ENCODE measurements at regions not wholly inside any gene's neighbourhood (a gene's known extent, or its start where the extent isn't known, plus 50 kb on each side); places are given as distances from the start of the nearest gene placed in this dataset.

DNA sequence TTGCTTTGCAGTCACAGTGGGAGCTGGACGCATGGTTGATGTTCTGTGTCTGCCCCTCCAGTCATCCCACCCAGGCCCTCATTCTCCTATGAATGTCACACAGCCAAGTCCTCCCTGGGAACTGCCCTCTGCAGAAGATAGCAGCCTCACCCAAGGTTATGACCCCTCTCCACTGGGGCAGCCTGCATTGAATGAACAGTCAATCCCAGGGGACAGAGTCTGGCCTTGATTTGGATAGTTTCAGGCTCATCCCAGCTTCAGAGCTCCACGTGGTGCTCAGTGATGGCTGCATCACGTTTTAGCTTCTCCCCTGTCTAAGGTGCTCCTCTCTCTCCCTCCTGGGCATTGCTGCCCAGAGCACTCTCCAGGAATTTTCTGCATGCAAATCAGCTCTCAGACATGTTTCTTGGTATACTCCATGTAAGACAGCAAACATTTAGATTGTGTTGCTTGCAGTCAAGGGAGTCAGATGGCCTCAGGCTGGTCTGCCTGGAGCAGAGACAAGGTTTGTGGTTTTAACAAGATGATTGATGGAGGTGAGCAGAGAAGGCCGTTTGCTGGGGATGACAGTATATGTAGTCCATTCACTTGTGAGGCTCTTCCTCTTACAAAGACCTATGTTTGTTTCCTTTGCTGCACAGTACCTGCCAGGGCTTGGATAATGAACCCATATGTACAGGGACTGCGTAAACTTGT lies 56.1 kb upstream of the MSX1 start:
- TF ChIP-seq, protein P1, sequence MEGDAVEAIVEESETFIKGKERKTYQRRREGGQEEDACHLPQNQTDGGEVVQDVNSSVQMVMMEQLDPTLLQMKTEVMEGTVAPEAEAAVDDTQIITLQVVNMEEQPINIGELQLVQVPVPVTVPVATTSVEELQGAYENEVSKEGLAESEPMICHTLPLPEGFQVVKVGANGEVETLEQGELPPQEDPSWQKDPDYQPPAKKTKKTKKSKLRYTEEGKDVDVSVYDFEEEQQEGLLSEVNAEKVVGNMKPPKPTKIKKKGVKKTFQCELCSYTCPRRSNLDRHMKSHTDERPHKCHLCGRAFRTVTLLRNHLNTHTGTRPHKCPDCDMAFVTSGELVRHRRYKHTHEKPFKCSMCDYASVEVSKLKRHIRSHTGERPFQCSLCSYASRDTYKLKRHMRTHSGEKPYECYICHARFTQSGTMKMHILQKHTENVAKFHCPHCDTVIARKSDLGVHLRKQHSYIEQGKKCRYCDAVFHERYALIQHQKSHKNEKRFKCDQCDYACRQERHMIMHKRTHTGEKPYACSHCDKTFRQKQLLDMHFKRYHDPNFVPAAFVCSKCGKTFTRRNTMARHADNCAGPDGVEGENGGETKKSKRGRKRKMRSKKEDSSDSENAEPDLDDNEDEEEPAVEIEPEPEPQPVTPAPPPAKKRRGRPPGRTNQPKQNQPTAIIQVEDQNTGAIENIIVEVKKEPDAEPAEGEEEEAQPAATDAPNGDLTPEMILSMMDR (IDR thresholded peaks at IDR 0.05): no peak
- TF ChIP-seq POLR2A (IDR thresholded peaks at IDR 0.05): no peak
